NCI-H2227 (cell line): ENCODE measurements at regions not wholly inside any gene's neighbourhood (a gene's known extent, or its start where the extent isn't known, plus 50 kb on each side); places are given as distances from the start of the nearest gene placed in this dataset.

ENCODE experiments used
- DNase-seq: peaks from one replicate; lab custom pipeline; 2025; ENCODE audit not compliant: unreplicated experiment; lab: John Stamatoyannopoulos, UW

DNA sequence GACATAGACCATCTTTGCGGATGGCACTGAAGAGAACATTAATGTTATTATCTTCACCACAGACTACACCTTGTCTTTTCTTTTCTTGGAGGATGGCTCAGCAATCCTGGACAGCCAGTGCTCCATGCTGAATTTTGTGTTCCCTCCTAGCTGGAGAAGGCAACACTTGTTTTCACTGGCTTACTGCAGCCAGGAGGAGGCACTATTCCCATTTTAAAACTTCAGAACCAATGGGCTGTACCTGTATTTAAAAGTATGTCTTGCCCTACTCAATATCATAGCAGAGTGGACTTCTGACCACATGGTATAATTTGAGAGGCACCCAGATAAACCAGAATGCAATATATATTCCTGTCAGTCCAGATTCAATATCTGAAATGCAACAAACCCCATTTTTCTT, 53.3 kb upstream of the POGK start:
- no peak for DNase-seq

DNA sequence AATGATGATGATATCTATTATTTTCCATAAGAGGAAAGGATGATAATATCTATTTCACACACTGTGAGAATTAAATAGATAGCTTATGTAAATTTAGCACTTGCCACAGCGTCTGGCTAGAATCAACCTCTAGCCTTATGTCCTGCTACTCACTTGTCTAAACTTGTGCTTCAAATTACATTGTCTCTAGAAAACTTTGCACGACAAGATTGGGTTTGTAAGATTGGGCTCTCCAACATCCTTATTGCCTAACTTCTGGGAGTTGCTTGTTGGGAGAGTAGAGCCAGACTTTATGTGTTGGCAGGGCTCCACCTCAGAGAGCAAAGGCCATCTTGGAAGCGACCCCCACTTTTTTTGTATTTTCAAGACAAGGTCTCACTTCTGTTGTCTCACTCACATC, 50.0 kb upstream of the POGK start:
- no peak for DNase-seq
